Raji (cell line): ENCODE measurements at regions not wholly inside any gene's neighbourhood (a gene's known extent, or its start where the extent isn't known, plus 50 kb on each side); places are given as distances from the start of the nearest gene placed in this dataset.

Experiments
- POLR2A ChIP-seq: IDR thresholded peaks from 2 replicates; pipeline ENCODE4 v1.6.1; 2011; ENCODE audit warnings: low read depth, low read length, control low read depth; ENCODE audit not compliant: insufficient read depth

GRCh38 chr9:78383130-78383529 lies 86.2 kb downstream of the PSAT1 start:
- TF ChIP-seq POLR2A, result no peak

GRCh38 chr9:78386348-78386747 lies 89.4 kb downstream of the PSAT1 start:
- no peak for TF ChIP-seq POLR2A

GRCh38 chr9:78386773-78387172 lies 89.8 kb downstream of the PSAT1 start:
- TF ChIP-seq POLR2A, result no peak

GRCh38 chr9:78393340-78393739 lies 96.4 kb downstream of the PSAT1 start:
- TF ChIP-seq POLR2A, result no peak

GRCh38 chr9:78393932-78394331 lies 97.0 kb downstream of the PSAT1 start:
- TF ChIP-seq POLR2A, result no peak

- TF ChIP-seq POLR2A, result no peak
Measured at GRCh38 chr9:78396087-78396486, 99.2 kb downstream of the PSAT1 start.

GRCh38 chr9:78397045-78397444 lies 100.1 kb downstream of the PSAT1 start:
- TF ChIP-seq POLR2A, result no peak

- no peak for TF ChIP-seq POLR2A
Measured at GRCh38 chr9:78397454-78397853, 100.5 kb downstream of the PSAT1 start.

- TF ChIP-seq POLR2A, result no peak
Measured at GRCh38 chr9:78399153-78399552, 102.2 kb downstream of the PSAT1 start.

GRCh38 chr9:78400496-78400895 lies 103.6 kb downstream of the PSAT1 start:
- no peak for TF ChIP-seq POLR2A

GRCh38 chr9:78405461-78405860 lies 108.5 kb downstream of the PSAT1 start:
- no peak for TF ChIP-seq POLR2A

GRCh38 chr9:78406146-78406545 lies 109.2 kb downstream of the PSAT1 start:
- no peak for TF ChIP-seq POLR2A

GRCh38 chr9:78406933-78407332 lies 110.0 kb downstream of the PSAT1 start:
- no peak for TF ChIP-seq POLR2A

GRCh38 chr9:78407636-78408312 lies 110.8 kb downstream of the PSAT1 start:
- no peak for TF ChIP-seq POLR2A

GRCh38 chr9:78408388-78408787 lies 111.5 kb downstream of the PSAT1 start:
- no peak for TF ChIP-seq POLR2A

- TF ChIP-seq POLR2A, result no peak
Measured at GRCh38 chr9:78422309-78422708, 125.4 kb downstream of the PSAT1 start.

- no peak for TF ChIP-seq POLR2A
Measured at GRCh38 chr9:78424299-78424698, 127.4 kb downstream of the PSAT1 start.
